ENCODE measurements at regions not wholly inside any gene's neighbourhood (a gene's known extent, or its start where the extent isn't known, plus 50 kb on each side); places are given as distances from the start of the nearest gene placed in this dataset.

GRCh38 chr6:44676826-44677433, 289.4 kb downstream of the CDC5L start:
- TF ChIP-seq CTCF (conservative IDR thresholded peaks at IDR 0.05; ENCODE audit: low read length): no peak
- TF ChIP-seq EZH2phosphoT487 (IDR thresholded peaks at IDR 0.05; ENCODE audit: borderline replicate concordance, low read depth, low read length): no peak
